ENCODE measurements at regions not wholly inside any gene's neighbourhood (a gene's known extent, or its start where the extent isn't known, plus 50 kb on each side); places are given as distances from the start of the nearest gene placed in this dataset.

DNA sequence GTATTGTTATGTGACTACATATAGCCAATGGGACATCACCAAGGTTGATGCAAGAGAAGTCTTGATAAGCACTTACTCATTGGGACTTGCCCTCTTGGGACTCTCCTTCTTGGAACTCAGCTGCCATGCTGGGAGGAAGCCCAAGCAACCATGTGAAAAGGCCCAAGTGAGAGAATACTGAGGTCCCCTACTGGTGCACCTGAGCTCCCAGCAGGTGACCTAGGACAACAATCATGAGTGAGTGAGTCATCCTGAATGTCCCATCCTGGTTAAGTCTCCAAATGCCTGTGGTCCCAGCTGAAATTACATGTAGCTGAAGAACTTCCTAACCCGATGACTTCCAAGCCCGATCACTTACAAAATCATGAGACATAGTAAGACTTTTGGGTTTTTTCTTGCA lies 260.7 kb downstream of the ICE1 start:
- in situ Hi-C loops (cut with MboI; ENCODE audit: low pct_ligation_motif_present in 1 of 4, low pct_unique_long_range_greater_than_20kb in 1 of 4, low sequenced_read_pairs in 3 of 4), result no loop called here
- H3K36me3 ChIP-seq, result no peaks in the 10 kb centered on the region
- H3K9me3 ChIP-seq, result no peaks in the 10 kb centered on the region
- no peak overlapping the region for H3K4me3 ChIP-seq
- no peak for DNase-seq
- TF ChIP-seq EP300 (IDR thresholded peaks at IDR 0.05; ENCODE audit: low read depth) (no peak), POLR2AphosphoS5 (IDR thresholded peaks at IDR 0.05) (no peak), POLR2A (IDR thresholded peaks at IDR 0.05) (no peak)
- TF ChIP-seq, protein P1, sequence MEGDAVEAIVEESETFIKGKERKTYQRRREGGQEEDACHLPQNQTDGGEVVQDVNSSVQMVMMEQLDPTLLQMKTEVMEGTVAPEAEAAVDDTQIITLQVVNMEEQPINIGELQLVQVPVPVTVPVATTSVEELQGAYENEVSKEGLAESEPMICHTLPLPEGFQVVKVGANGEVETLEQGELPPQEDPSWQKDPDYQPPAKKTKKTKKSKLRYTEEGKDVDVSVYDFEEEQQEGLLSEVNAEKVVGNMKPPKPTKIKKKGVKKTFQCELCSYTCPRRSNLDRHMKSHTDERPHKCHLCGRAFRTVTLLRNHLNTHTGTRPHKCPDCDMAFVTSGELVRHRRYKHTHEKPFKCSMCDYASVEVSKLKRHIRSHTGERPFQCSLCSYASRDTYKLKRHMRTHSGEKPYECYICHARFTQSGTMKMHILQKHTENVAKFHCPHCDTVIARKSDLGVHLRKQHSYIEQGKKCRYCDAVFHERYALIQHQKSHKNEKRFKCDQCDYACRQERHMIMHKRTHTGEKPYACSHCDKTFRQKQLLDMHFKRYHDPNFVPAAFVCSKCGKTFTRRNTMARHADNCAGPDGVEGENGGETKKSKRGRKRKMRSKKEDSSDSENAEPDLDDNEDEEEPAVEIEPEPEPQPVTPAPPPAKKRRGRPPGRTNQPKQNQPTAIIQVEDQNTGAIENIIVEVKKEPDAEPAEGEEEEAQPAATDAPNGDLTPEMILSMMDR (IDR thresholded peaks at IDR 0.05), result no peak
- 73 to 100% methylated on average over 2 of the region's 2 CpGs for WGBS, 2 donors (ENCODE audit: low coverage in 1 of 2)
- no peaks in the 10 kb centered on the region for H3K4me1 ChIP-seq
- intact Hi-C loops (cut with DNase I; ENCODE audit: low total_unique reads), result no loop called here
- H3K27me3 ChIP-seq, result no peaks in the 10 kb centered on the region
- H3K27ac ChIP-seq, result no peak overlapping the region

DNA sequence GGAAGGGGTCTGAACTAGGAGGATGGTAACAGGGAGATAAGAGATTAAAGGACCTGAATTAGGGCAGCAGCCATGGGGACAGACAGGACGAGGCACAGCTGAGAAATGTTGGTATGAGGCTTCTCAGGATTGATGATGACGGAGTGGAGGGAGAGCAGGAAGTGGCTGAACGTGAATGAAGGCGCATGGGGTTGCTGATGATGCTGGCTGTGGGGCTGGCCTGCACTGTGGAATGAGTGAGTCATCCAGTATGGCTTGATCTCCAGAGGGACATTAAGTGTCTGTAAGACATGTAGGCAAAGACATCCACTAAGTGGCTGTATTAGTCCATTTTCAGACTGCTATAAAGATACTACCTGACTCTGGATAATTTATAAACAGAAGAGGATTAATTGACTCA lies 256.4 kb downstream of the ICE1 start:
- Histone ChIP-seq H3K4me1 (no peaks in the 10 kb centered on the region), H3K36me3 (no peaks in the 10 kb centered on the region), H3K9me3 (no peaks in the 10 kb centered on the region), H3K27ac (no peak overlapping the region), H3K4me3 (no peak overlapping the region), H3K27me3 (no peaks in the 10 kb centered on the region)
- in situ Hi-C loops (cut with MboI; ENCODE audit: low pct_ligation_motif_present in 1 of 4, low pct_unique_long_range_greater_than_20kb in 1 of 4, low sequenced_read_pairs in 3 of 4) (no loop called here), intact Hi-C loops (cut with DNase I; ENCODE audit: low total_unique reads) (no loop called here)
- no peak for DNase-seq
- 43 to 59% methylated on average over 4 of the region's 4 CpGs for WGBS, 2 donors (ENCODE audit: low coverage in 1 of 2)
- TF ChIP-seq POLR2AphosphoS5 (IDR thresholded peaks at IDR 0.05), result no peak
- TF ChIP-seq, protein P1 (IDR thresholded peaks at IDR 0.05), result no peak
- TF ChIP-seq EP300 (IDR thresholded peaks at IDR 0.05; ENCODE audit: low read depth), result no peak

DNA sequence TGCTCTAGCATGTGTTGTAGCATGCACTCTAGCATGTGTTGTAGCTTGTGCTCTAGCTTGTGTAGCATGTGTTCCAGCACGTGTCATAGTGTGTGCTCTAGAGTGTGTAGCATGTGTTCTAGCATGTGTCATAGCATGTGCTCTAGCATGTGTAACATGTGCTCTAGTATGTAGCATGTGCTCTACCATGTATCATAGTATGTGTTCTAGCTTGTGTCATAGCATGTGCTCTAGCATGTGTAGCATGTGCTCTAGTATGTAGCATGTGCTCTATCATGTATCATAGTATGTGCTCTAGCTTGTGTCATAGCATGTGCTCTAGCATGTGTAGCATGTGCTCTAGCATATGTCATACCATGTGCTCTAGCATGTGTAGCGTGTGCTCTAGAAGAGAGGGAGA lies 255.3 kb downstream of the ICE1 start:
- Histone ChIP-seq H3K36me3 (no peaks in the 10 kb centered on the region), H3K27me3 (no peaks in the 10 kb centered on the region), H3K4me3 (no peak overlapping the region), H3K4me1 (no peaks in the 10 kb centered on the region), H3K27ac (no peak overlapping the region), H3K9me3 (no peaks in the 10 kb centered on the region)
- no peak for DNase-seq
- 50 to 84% methylated on average over 1 to 2 of the region's 2 CpGs for WGBS, 2 donors (ENCODE audit: low coverage in 1 of 2)
- in situ Hi-C loops (cut with MboI; ENCODE audit: low pct_ligation_motif_present in 1 of 4, low pct_unique_long_range_greater_than_20kb in 1 of 4, low sequenced_read_pairs in 3 of 4), result no loop called here
- intact Hi-C loops (cut with DNase I; ENCODE audit: low total_unique reads), result no loop called here
- TF ChIP-seq EP300 (IDR thresholded peaks at IDR 0.05; ENCODE audit: low read depth) (no peak), POLR2AphosphoS5 (IDR thresholded peaks at IDR 0.05) (no peak), POLR2A (IDR thresholded peaks at IDR 0.05) (no peak)
- TF ChIP-seq, protein P1 (IDR thresholded peaks at IDR 0.05), result no peak

DNA sequence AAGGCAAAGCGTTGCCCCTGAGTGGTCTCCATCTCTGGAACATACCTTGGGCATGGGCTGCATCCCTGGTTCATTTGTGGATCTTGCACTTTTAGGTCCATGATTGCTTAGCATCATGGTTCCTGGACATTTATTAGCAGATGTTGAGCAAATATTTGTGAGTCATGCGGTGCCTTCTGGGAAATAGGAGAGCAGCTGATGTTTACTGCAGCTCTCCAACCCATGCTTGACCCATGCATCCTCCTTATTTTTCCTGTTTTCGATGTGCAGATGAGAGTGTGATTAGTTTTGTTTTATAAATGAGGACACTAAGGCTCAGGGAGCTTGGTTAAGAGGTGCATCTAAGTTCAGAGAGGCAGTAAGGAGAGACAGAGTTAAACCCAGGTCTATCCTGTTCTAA lies 253.7 kb downstream of the ICE1 start:
- no peak overlapping the region for H3K27ac ChIP-seq
- in situ Hi-C loops (cut with MboI; ENCODE audit: low pct_ligation_motif_present in 1 of 4, low pct_unique_long_range_greater_than_20kb in 1 of 4, low sequenced_read_pairs in 3 of 4), result no loop called here
- no peaks in the 10 kb centered on the region for H3K4me1 ChIP-seq
- H3K27me3 ChIP-seq, result no peaks in the 10 kb centered on the region
- intact Hi-C loops (cut with DNase I; ENCODE audit: low total_unique reads), result no loop called here
- DNase-seq, result no peak
- TF ChIP-seq POLR2AphosphoS5 (IDR thresholded peaks at IDR 0.05), result no peak
- TF ChIP-seq POLR2A (IDR thresholded peaks at IDR 0.05), result no peak
- TF ChIP-seq EP300 (IDR thresholded peaks at IDR 0.05; ENCODE audit: low read depth), result no peak
- TF ChIP-seq, protein P1 (IDR thresholded peaks at IDR 0.05), result no peak
- WGBS, 2 donors (ENCODE audit: low coverage in 1 of 2), result 61 to 74% methylated on average over 3 of the region's 3 CpGs
- no peaks in the 10 kb centered on the region for H3K36me3 ChIP-seq
- H3K9me3 ChIP-seq, result no peaks in the 10 kb centered on the region
- no peak overlapping the region for H3K4me3 ChIP-seq

All from transverse colon (tissue), 4 donors.